ENCODE measurements at regions not wholly inside any gene's neighbourhood (a gene's known extent, or its start where the extent isn't known, plus 50 kb on each side); places are given as distances from the start of the nearest gene placed in this dataset.

- H3K36me3 ChIP-seq: no peaks in the 10 kb centered on the region
- H3K4me1 ChIP-seq: no peaks in the 10 kb centered on the region
- H3K27ac ChIP-seq: no peak overlapping the region
- H3K9me3 ChIP-seq: no peaks in the 10 kb centered on the region
- TF ChIP-seq CTCF (IDR thresholded peaks at IDR 0.05): no peak
- no peak for TF ChIP-seq POLR2A (IDR thresholded peaks at IDR 0.05)
- H3K27me3 ChIP-seq: no peaks in the 10 kb centered on the region
- no peak overlapping the region for H3K4me3 ChIP-seq
- DNase-seq: no peak
Measured at GRCh38 chr2:167543721-167544120, 655.4 kb downstream of the XIRP2 start.

GRCh38 chr2:167537743-167538142 lies 649.5 kb downstream of the XIRP2 start:
- H3K27ac ChIP-seq: no peak overlapping the region
- no peaks in the 10 kb centered on the region for H3K27me3 ChIP-seq
- no peak for DNase-seq
- H3K4me3 ChIP-seq: no peak overlapping the region
- H3K9me3 ChIP-seq: no peaks in the 10 kb centered on the region
- TF ChIP-seq POLR2A (IDR thresholded peaks at IDR 0.05) (no peak), CTCF (IDR thresholded peaks at IDR 0.05) (no peak)
- no peaks in the 10 kb centered on the region for H3K36me3 ChIP-seq
- H3K4me1 ChIP-seq: no peaks in the 10 kb centered on the region

- H3K27ac ChIP-seq: no peak overlapping the region
- H3K36me3 ChIP-seq: no peaks in the 10 kb centered on the region
- TF ChIP-seq POLR2A (IDR thresholded peaks at IDR 0.05): no peak
- TF ChIP-seq CTCF (IDR thresholded peaks at IDR 0.05): no peak
- H3K27me3 ChIP-seq: no peaks in the 10 kb centered on the region
- DNase-seq: no peak
- no peaks in the 10 kb centered on the region for H3K9me3 ChIP-seq
- H3K4me1 ChIP-seq: no peaks in the 10 kb centered on the region
- H3K4me3 ChIP-seq: no peak overlapping the region
Measured at GRCh38 chr2:167534443-167534842, 646.2 kb downstream of the XIRP2 start.

GRCh38 chr2:167524786-167525185 lies 636.5 kb downstream of the XIRP2 start:
- no peak overlapping the region for H3K4me3 ChIP-seq
- no peak for TF ChIP-seq POLR2A (IDR thresholded peaks at IDR 0.05)
- TF ChIP-seq CTCF (IDR thresholded peaks at IDR 0.05): no peak
- DNase-seq: no peak
- no peaks in the 10 kb centered on the region for H3K9me3 ChIP-seq
- no peaks in the 10 kb centered on the region for H3K36me3 ChIP-seq
- no peaks in the 10 kb centered on the region for H3K27me3 ChIP-seq
- H3K4me1 ChIP-seq: no peaks in the 10 kb centered on the region
- H3K27ac ChIP-seq: no peak overlapping the region

GRCh38 chr2:167510071-167510759 lies 621.9 kb downstream of the XIRP2 start:
- Histone ChIP-seq H3K4me3 (no peak overlapping the region), H3K4me1 (no peaks in the 10 kb centered on the region), H3K27me3 (no peaks in the 10 kb centered on the region), H3K36me3 (no peaks in the 10 kb centered on the region), H3K9me3 (no peaks in the 10 kb centered on the region), H3K27ac (no peak overlapping the region)
- DNase-seq: no peak
- TF ChIP-seq POLR2A (IDR thresholded peaks at IDR 0.05): no peak
- TF ChIP-seq CTCF (IDR thresholded peaks at IDR 0.05): no peak

GRCh38 chr2:167509586-167509985 lies 621.3 kb downstream of the XIRP2 start:
- H3K4me3 ChIP-seq: no peak overlapping the region
- H3K9me3 ChIP-seq: no peaks in the 10 kb centered on the region
- TF ChIP-seq CTCF (IDR thresholded peaks at IDR 0.05): no peak
- TF ChIP-seq POLR2A (IDR thresholded peaks at IDR 0.05): no peak
- H3K36me3 ChIP-seq: no peaks in the 10 kb centered on the region
- H3K4me1 ChIP-seq: no peaks in the 10 kb centered on the region
- H3K27me3 ChIP-seq: no peaks in the 10 kb centered on the region
- no peak overlapping the region for H3K27ac ChIP-seq
- no peak for DNase-seq
